ENCODE measurements at regions not wholly inside any gene's neighbourhood (a gene's known extent, or its start where the extent isn't known, plus 50 kb on each side); places are given as distances from the start of the nearest gene placed in this dataset.

DNA sequence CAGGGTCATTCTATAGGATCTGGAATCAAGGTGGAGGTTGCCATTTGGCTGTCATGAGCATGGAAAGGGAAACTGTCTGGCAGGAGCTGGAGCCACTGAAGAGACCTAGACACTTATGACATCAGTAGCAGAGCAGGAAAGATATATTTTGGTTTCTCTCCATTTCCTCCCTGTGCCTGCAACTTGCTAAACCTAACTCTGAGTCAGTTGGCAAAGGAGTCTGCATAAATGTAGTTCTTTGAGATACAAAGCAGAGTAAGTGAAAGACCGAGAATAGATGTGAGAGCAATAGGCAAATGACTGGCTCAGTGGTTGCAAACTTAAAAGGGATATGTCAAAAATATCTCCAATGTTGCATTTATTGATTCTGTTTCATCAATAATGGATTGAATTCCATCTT, 757.7 kb downstream of the KCNJ3 start:
- Histone ChIP-seq H2BK15ac (ENCODE audit: low read depth, poor library complexity, severe bottlenecking) (no peak overlapping the region), H3K9me3 (ENCODE audit: control insufficient read depth, low read length) (no peaks in the 10 kb centered on the region), H3K4me2 (ENCODE audit: low read length, poor library complexity, severe bottlenecking) (no peak overlapping the region), H3K18ac (ENCODE audit: low read depth in 1 of 2, low read length in 2 of 2) (no peak overlapping the region), H3K4me1 (ENCODE audit: control insufficient read depth, insufficient read depth, low read depth, low read length) (no peaks in the 10 kb centered on the region), H2BK12ac (ENCODE audit: low read length in 2 of 2) (no peak overlapping the region), H3K9ac (ENCODE audit: low read length) (no peak overlapping the region), H2AFZ (ENCODE audit: low read depth, low read length) (no peak overlapping the region), H3K27me3 (ENCODE audit: control insufficient read depth in 1 of 2, insufficient read depth in 1 of 2, low read length in 2 of 2) (no peaks in the 10 kb centered on the region), H4K8ac (ENCODE audit: low read length) (no peak overlapping the region), H3K14ac (ENCODE audit: low read length in 2 of 2) (no peak overlapping the region), H2AK5ac (ENCODE audit: low read length, severe bottlenecking) (no peak overlapping the region), H3K4ac (ENCODE audit: low read depth in 1 of 2, low read length in 2 of 2) (no peak overlapping the region), H2BK120ac (ENCODE audit: low read depth, low read length) (no peak overlapping the region), H3K27ac (ENCODE audit: low read length, poor library complexity, severe bottlenecking) (no peak overlapping the region), H3K36me3 (ENCODE audit: control insufficient read depth in 1 of 2, insufficient read depth in 2 of 2, low read depth in 1 of 2, low read length in 2 of 2) (no peaks in the 10 kb centered on the region), H4K91ac (ENCODE audit: low read length) (no peak overlapping the region), H3K4me3 (ENCODE audit: insufficient read depth in 1 of 2, low read depth in 1 of 2, low read length in 2 of 2) (no peak overlapping the region), H3K23ac (ENCODE audit: low read length in 2 of 2) (no peak overlapping the region), H2BK5ac (ENCODE audit: low read depth, low read length, poor library complexity, severe bottlenecking) (no peak overlapping the region), H3K79me1 (replicated peaks; ENCODE audit: low read length, poor library complexity, severe bottlenecking) (no peaks in the 10 kb centered on the region)
- DNase-seq: no peak
- 71% methylated on average over 1 of the region's 1 CpG for WGBS

DNA sequence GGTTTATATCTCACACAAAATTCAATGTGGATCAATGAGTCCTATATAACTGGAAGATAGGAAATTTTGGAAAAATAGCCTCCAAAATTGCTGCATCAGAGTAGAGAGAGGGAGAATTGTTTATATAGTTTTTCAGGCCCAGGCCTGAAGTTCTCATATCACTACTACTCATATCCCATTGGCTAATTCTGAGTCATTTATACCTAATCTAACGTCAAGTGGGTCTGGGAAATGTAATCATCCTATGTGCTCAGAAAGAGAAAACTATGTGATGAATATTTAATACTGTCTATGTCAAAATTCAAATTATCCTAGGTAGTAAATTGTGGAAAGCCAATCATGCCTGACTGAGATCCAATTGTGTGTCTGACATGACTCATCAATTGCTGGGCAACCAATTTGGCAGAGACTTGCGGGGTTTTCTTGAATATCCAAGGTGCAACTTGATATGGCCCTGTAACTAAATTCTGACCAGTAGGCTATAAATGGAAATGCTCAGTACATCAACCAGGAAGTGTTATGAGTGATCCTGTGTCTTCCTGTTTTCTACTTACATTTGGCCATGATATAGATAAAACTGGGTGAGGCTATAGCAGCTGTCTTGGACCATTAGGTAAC, 744.4 kb downstream of the KCNJ3 start:
- Histone ChIP-seq H3K4me1 (ENCODE audit: control insufficient read depth, insufficient read depth, low read depth, low read length) (no peaks in the 10 kb centered on the region), H3K27me3 (ENCODE audit: control insufficient read depth in 1 of 2, insufficient read depth in 1 of 2, low read length in 2 of 2) (no peaks in the 10 kb centered on the region), H2BK12ac (ENCODE audit: low read length in 2 of 2) (no peak overlapping the region), H3K9me3 (ENCODE audit: control insufficient read depth, low read length) (peaks cover 11% of the 10 kb centered on the region), H3K27ac (ENCODE audit: low read length, poor library complexity, severe bottlenecking) (no peak overlapping the region), H3K4ac (ENCODE audit: low read depth in 1 of 2, low read length in 2 of 2) (no peak overlapping the region), H3K36me3 (ENCODE audit: control insufficient read depth in 1 of 2, insufficient read depth in 2 of 2, low read depth in 1 of 2, low read length in 2 of 2) (no peaks in the 10 kb centered on the region), H3K23ac (ENCODE audit: low read length in 2 of 2) (no peak overlapping the region), H3K4me2 (ENCODE audit: low read length, poor library complexity, severe bottlenecking) (no peak overlapping the region), H3K4me3 (ENCODE audit: insufficient read depth in 1 of 2, low read depth in 1 of 2, low read length in 2 of 2) (no peak overlapping the region), H2BK5ac (ENCODE audit: low read depth, low read length, poor library complexity, severe bottlenecking) (no peak overlapping the region), H3K14ac (ENCODE audit: low read length in 2 of 2) (no peak overlapping the region), H2AFZ (ENCODE audit: low read depth, low read length) (no peak overlapping the region), H2AK5ac (ENCODE audit: low read length, severe bottlenecking) (no peak overlapping the region), H3K79me1 (replicated peaks; ENCODE audit: low read length, poor library complexity, severe bottlenecking) (no peaks in the 10 kb centered on the region), H3K9ac (ENCODE audit: low read length) (no peak overlapping the region), H4K8ac (ENCODE audit: low read length) (no peak overlapping the region), H2BK15ac (ENCODE audit: low read depth, poor library complexity, severe bottlenecking) (no peak overlapping the region), H4K91ac (ENCODE audit: low read length) (no peak overlapping the region), H3K18ac (ENCODE audit: low read depth in 1 of 2, low read length in 2 of 2) (no peak overlapping the region), H2BK120ac (ENCODE audit: low read depth, low read length) (no peak overlapping the region)
- DNase-seq: no peak
- WGBS: 67% methylated on average over 1 of the region's 2 CpGs

GRCh38 chr2:155442088-155442487, 743.6 kb downstream of the KCNJ3 start:
- H3K4me1 ChIP-seq (ENCODE audit: control insufficient read depth, insufficient read depth, low read depth, low read length): no peaks in the 10 kb centered on the region
- DNase-seq: no peak
- 20% methylated on average over 1 of the region's 2 CpGs for WGBS
- no peaks in the 10 kb centered on the region for H3K36me3 ChIP-seq (ENCODE audit: control insufficient read depth in 1 of 2, insufficient read depth in 2 of 2, low read depth in 1 of 2, low read length in 2 of 2)
- H2AK5ac ChIP-seq (ENCODE audit: low read length, severe bottlenecking): no peak overlapping the region
- H3K14ac ChIP-seq (ENCODE audit: low read length in 2 of 2): no peak overlapping the region
- no peaks in the 10 kb centered on the region for H3K27me3 ChIP-seq (ENCODE audit: control insufficient read depth in 1 of 2, insufficient read depth in 1 of 2, low read length in 2 of 2)
- no peak overlapping the region for H3K27ac ChIP-seq (ENCODE audit: low read length, poor library complexity, severe bottlenecking)
- H3K4ac ChIP-seq (ENCODE audit: low read depth in 1 of 2, low read length in 2 of 2): no peak overlapping the region
- H3K9me3 ChIP-seq (ENCODE audit: control insufficient read depth, low read length): peaks cover 13% of the 10 kb centered on the region
- H3K9ac ChIP-seq (ENCODE audit: low read length): no peak overlapping the region
- H2AFZ ChIP-seq (ENCODE audit: low read depth, low read length): no peak overlapping the region
- H2BK15ac ChIP-seq (ENCODE audit: low read depth, poor library complexity, severe bottlenecking): no peak overlapping the region
- H2BK5ac ChIP-seq (ENCODE audit: low read depth, low read length, poor library complexity, severe bottlenecking): no peak overlapping the region
- H3K4me3 ChIP-seq (ENCODE audit: insufficient read depth in 1 of 2, low read depth in 1 of 2, low read length in 2 of 2): no peak overlapping the region
- no peak overlapping the region for H3K4me2 ChIP-seq (ENCODE audit: low read length, poor library complexity, severe bottlenecking)
- no peak overlapping the region for H2BK120ac ChIP-seq (ENCODE audit: low read depth, low read length)
- H2BK12ac ChIP-seq (ENCODE audit: low read length in 2 of 2): no peak overlapping the region
- H3K23ac ChIP-seq (ENCODE audit: low read length in 2 of 2): no peak overlapping the region
- no peak overlapping the region for H4K8ac ChIP-seq (ENCODE audit: low read length)
- H4K91ac ChIP-seq (ENCODE audit: low read length): no peak overlapping the region
- H3K18ac ChIP-seq (ENCODE audit: low read depth in 1 of 2, low read length in 2 of 2): no peak overlapping the region
- no peaks in the 10 kb centered on the region for H3K79me1 ChIP-seq (replicated peaks; ENCODE audit: low read length, poor library complexity, severe bottlenecking)

GRCh38 chr2:155431004-155431507, 732.6 kb downstream of the KCNJ3 start:
- H3K4me3 ChIP-seq (ENCODE audit: insufficient read depth in 1 of 2, low read depth in 1 of 2, low read length in 2 of 2): no peak overlapping the region
- no peak overlapping the region for H3K9ac ChIP-seq (ENCODE audit: low read length)
- H2AK5ac ChIP-seq (ENCODE audit: low read length, severe bottlenecking): no peak overlapping the region
- H2BK15ac ChIP-seq (ENCODE audit: low read depth, poor library complexity, severe bottlenecking): no peak overlapping the region
- H3K27ac ChIP-seq (ENCODE audit: low read length, poor library complexity, severe bottlenecking): no peak overlapping the region
- no peak overlapping the region for H4K8ac ChIP-seq (ENCODE audit: low read length)
- H3K23ac ChIP-seq (ENCODE audit: low read length in 2 of 2): no peak overlapping the region
- no peak overlapping the region for H2BK5ac ChIP-seq (ENCODE audit: low read depth, low read length, poor library complexity, severe bottlenecking)
- H3K4ac ChIP-seq (ENCODE audit: low read depth in 1 of 2, low read length in 2 of 2): no peak overlapping the region
- no peak overlapping the region for H3K4me2 ChIP-seq (ENCODE audit: low read length, poor library complexity, severe bottlenecking)
- DNase-seq: no peak
- H4K91ac ChIP-seq (ENCODE audit: low read length): no peak overlapping the region
- H3K36me3 ChIP-seq (ENCODE audit: control insufficient read depth in 1 of 2, insufficient read depth in 2 of 2, low read depth in 1 of 2, low read length in 2 of 2): no peaks in the 10 kb centered on the region
- no peak overlapping the region for H2AFZ ChIP-seq (ENCODE audit: low read depth, low read length)
- H2BK120ac ChIP-seq (ENCODE audit: low read depth, low read length): no peak overlapping the region
- H2BK12ac ChIP-seq (ENCODE audit: low read length in 2 of 2): no peak overlapping the region
- H3K14ac ChIP-seq (ENCODE audit: low read length in 2 of 2): no peak overlapping the region
- 76% methylated on average over 5 of the region's 9 CpGs for WGBS
- H3K18ac ChIP-seq (ENCODE audit: low read depth in 1 of 2, low read length in 2 of 2): no peak overlapping the region
- no peaks in the 10 kb centered on the region for H3K79me1 ChIP-seq (replicated peaks; ENCODE audit: low read length, poor library complexity, severe bottlenecking)
- peaks cover 5% of the 10 kb centered on the region for H3K9me3 ChIP-seq (ENCODE audit: control insufficient read depth, low read length)
- no peaks in the 10 kb centered on the region for H3K27me3 ChIP-seq (ENCODE audit: control insufficient read depth in 1 of 2, insufficient read depth in 1 of 2, low read length in 2 of 2)
- no peaks in the 10 kb centered on the region for H3K4me1 ChIP-seq (ENCODE audit: control insufficient read depth, insufficient read depth, low read depth, low read length)
